ENCODE measurements at regions not wholly inside any gene's neighbourhood (a gene's known extent, or its start where the extent isn't known, plus 50 kb on each side); places are given as distances from the start of the nearest gene placed in this dataset.

- Histone ChIP-seq H3K4me1 (no peaks in the 10 kb centered on the region), H3K36me3 (ENCODE audit: low read depth, missing control alignments) (no peaks in the 10 kb centered on the region), H3K27me3 (no peaks in the 10 kb centered on the region), H3K27ac (no peak overlapping the region), H3K4me3 (no peak overlapping the region), H3K9me3 (no peaks in the 10 kb centered on the region)
- intact Hi-C loops (cut with DNase I; ENCODE audit: low total_unique reads): no loop called here
- no peak for DNase-seq
- 90 to 91% methylated on average over 3 of the region's 3 CpGs for WGBS, 2 donors
- TF ChIP-seq POLR2A (IDR thresholded peaks at IDR 0.05) (no peak), CTCF (IDR thresholded peaks at IDR 0.05) (no peak)
These were observed 124.4 kb upstream of the P2RY1 start for GRCh38 chr3:152710549-152710948.

GRCh38 chr3:152713989-152714388 is 120.9 kb upstream of the P2RY1 start:
- H3K4me3 ChIP-seq: no peak overlapping the region
- H3K27me3 ChIP-seq: no peaks in the 10 kb centered on the region
- H3K36me3 ChIP-seq (ENCODE audit: low read depth, missing control alignments): no peaks in the 10 kb centered on the region
- no peak overlapping the region for H3K27ac ChIP-seq
- H3K9me3 ChIP-seq: no peaks in the 10 kb centered on the region
- DNase-seq: no peak
- TF ChIP-seq CTCF (IDR thresholded peaks at IDR 0.05): no peak
- no peak for TF ChIP-seq POLR2A (IDR thresholded peaks at IDR 0.05)
- intact Hi-C loops (cut with DNase I; ENCODE audit: low total_unique reads): no loop called here
- H3K4me1 ChIP-seq: no peaks in the 10 kb centered on the region

GRCh38 chr3:152714507-152714906 is 120.4 kb upstream of the P2RY1 start:
- DNase-seq: no peak
- intact Hi-C loops (cut with DNase I; ENCODE audit: low total_unique reads): no loop called here
- Histone ChIP-seq H3K36me3 (ENCODE audit: low read depth, missing control alignments) (no peaks in the 10 kb centered on the region), H3K27ac (no peak overlapping the region), H3K4me1 (no peaks in the 10 kb centered on the region), H3K4me3 (no peak overlapping the region), H3K9me3 (no peaks in the 10 kb centered on the region), H3K27me3 (no peaks in the 10 kb centered on the region)
- no peak for TF ChIP-seq POLR2A (IDR thresholded peaks at IDR 0.05)
- no peak for TF ChIP-seq CTCF (IDR thresholded peaks at IDR 0.05)

- H3K36me3 ChIP-seq (ENCODE audit: low read depth, missing control alignments): no peaks in the 10 kb centered on the region
- no peak overlapping the region for H3K27ac ChIP-seq
- no peaks in the 10 kb centered on the region for H3K9me3 ChIP-seq
- no peaks in the 10 kb centered on the region for H3K27me3 ChIP-seq
- TF ChIP-seq POLR2A (IDR thresholded peaks at IDR 0.05): no peak
- DNase-seq: no peak
- no peak overlapping the region for H3K4me3 ChIP-seq
- no peaks in the 10 kb centered on the region for H3K4me1 ChIP-seq
- intact Hi-C loops (cut with DNase I; ENCODE audit: low total_unique reads): no loop called here
- 87 to 88% methylated on average over 3 of the region's 3 CpGs for WGBS, 2 donors
These were observed 117.7 kb upstream of the P2RY1 start for GRCh38 chr3:152717252-152717651.

GRCh38 chr3:152718810-152719209 is 116.1 kb upstream of the P2RY1 start:
- H3K27ac ChIP-seq: no peak overlapping the region
- no peak for DNase-seq
- no peaks in the 10 kb centered on the region for H3K4me1 ChIP-seq
- no peaks in the 10 kb centered on the region for H3K27me3 ChIP-seq
- intact Hi-C loops (cut with DNase I; ENCODE audit: low total_unique reads): no loop called here
- H3K9me3 ChIP-seq: no peaks in the 10 kb centered on the region
- H3K36me3 ChIP-seq (ENCODE audit: low read depth, missing control alignments): no peaks in the 10 kb centered on the region
- no peak overlapping the region for H3K4me3 ChIP-seq
- TF ChIP-seq POLR2A (IDR thresholded peaks at IDR 0.05) (no peak), CTCF (IDR thresholded peaks at IDR 0.05) (no peak)

All from testis (tissue), 2 donors.